HEK293 (cell line): ENCODE measurements at regions not wholly inside any gene's neighbourhood (a gene's known extent, or its start where the extent isn't known, plus 50 kb on each side); places are given as distances from the start of the nearest gene placed in this dataset.

ENCODE experiments used
- KLF8 ChIP-seq: fragments of 450-650 bp; formaldehyde crosslinking; IDR thresholded peaks from 2 replicates; pipeline ENCODE4 v1.5.1; 2016; ENCODE audit warnings: missing biosample characterization, missing genetic modification characterization
- ZBTB20 ChIP-seq: fragments of 450-650 bp; formaldehyde crosslinking; IDR thresholded peaks from 2 replicates; pipeline ENCODE4 v1.5.1; 2016; ENCODE audit warnings: missing biosample characterization, missing genetic modification characterization
- ZBTB21 ChIP-seq: fragments of 450-650 bp; formaldehyde crosslinking; IDR thresholded peaks from 2 replicates; pipeline ENCODE4 v1.5.1; 2017; ENCODE audit warnings: missing biosample characterization, missing genetic modification characterization
- ZBTB48 ChIP-seq: fragments of 450-650 bp; formaldehyde crosslinking; IDR thresholded peaks from 2 replicates; pipeline ENCODE4 v1.5.1; 2016; ENCODE audit warnings: missing biosample characterization, missing genetic modification characterization
- ZNF10 ChIP-seq: fragments of 450-650 bp; formaldehyde crosslinking; IDR thresholded peaks from 2 replicates; pipeline ENCODE4 v1.5.1; 2017; ENCODE audit warnings: missing biosample characterization, missing genetic modification characterization
- ZNF274 ChIP-seq, 2 experiments: fragments of 200-500 bp in 1 of 2; fragments of 450-650 bp in 1 of 2; sonication (Bioruptor generic) in 1 of 2; formaldehyde crosslinking in 1 of 2; IDR thresholded peaks; 2 replicates each; pipeline versions ENCODE4 v1.5.1 to v1.6.1; 2014 to 2016; ENCODE audit warnings: borderline replicate concordance in 1 of 2, inconsistent platforms in 1 of 2, low read length in 1 of 2, missing biosample characterization in 1 of 2, missing genetic modification characterization in 1 of 2
- ZNF350 ChIP-seq: fragments of 450-650 bp; formaldehyde crosslinking; IDR thresholded peaks from 2 replicates; pipeline ENCODE4 v1.5.0; 2017; ENCODE audit warnings: missing biosample characterization, mild to moderate bottlenecking, missing genetic modification characterization
- ZNF394 ChIP-seq: fragments of 450-650 bp; formaldehyde crosslinking; IDR thresholded peaks from 2 replicates; pipeline ENCODE4 v1.5.1; 2016; ENCODE audit warnings: missing biosample characterization, missing genetic modification characterization, mild to moderate bottlenecking, moderate library complexity, borderline replicate concordance
- ZNF473 ChIP-seq: fragments of 450-650 bp; formaldehyde crosslinking; IDR thresholded peaks from 2 replicates; pipeline ENCODE4 v1.5.1; 2017; ENCODE audit warnings: missing biosample characterization, missing genetic modification characterization
- ZNF670 ChIP-seq: fragments of 450-650 bp; formaldehyde crosslinking; IDR thresholded peaks from 2 replicates; pipeline ENCODE4 v1.5.1; 2016; ENCODE audit warnings: missing biosample characterization, missing genetic modification characterization, low read depth
- ZNF830 ChIP-seq: fragments of 450-650 bp; IDR thresholded peaks from 2 replicates; pipeline ENCODE4 v1.5.0; 2018; ENCODE audit warnings: missing biosample characterization, missing genetic modification characterization, low read depth, mild to moderate bottlenecking, moderate library complexity
- TF ChIP-seq, protein P1 (sequence below): fragments of 450-650 bp; formaldehyde crosslinking; IDR thresholded peaks from 2 replicates; pipeline ENCODE4 v1.5.1; 2016; ENCODE audit warnings: missing biosample characterization, missing genetic modification characterization
- TF ChIP-seq, protein P2 (sequence below): fragments of 450-650 bp; formaldehyde crosslinking; IDR thresholded peaks from 2 replicates; pipeline ENCODE4 v1.5.1; 2016; ENCODE audit warnings: missing biosample characterization, missing genetic modification characterization
- TF ChIP-seq, protein P3 (sequence below): fragments of 450-650 bp; IDR thresholded peaks from 2 replicates; pipeline ENCODE4 v1.5.1; 2018; ENCODE audit warnings: missing biosample characterization, mild to moderate bottlenecking, missing genetic modification characterization

DNA sequence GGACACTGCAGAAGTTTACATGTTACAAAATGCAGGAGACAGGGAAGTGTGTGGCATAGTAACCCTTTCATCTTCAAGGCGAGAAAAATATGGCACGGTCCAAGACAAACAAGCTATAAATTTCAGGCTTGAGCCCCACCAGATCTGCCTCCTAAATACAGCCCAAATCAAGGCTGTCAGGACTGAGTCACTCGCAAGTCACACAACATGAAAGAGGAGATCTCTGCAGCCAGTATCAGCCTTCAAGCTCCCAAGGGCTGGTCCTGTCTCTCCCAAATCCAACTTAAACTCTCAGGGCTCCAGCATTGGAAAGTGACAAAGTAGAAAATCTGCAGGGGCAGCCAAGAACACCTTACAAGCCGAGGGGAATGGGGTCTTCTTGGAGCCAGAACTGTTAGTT lies 106.3 kb upstream of the GATA6 start:
- TF ChIP-seq, protein P1, sequence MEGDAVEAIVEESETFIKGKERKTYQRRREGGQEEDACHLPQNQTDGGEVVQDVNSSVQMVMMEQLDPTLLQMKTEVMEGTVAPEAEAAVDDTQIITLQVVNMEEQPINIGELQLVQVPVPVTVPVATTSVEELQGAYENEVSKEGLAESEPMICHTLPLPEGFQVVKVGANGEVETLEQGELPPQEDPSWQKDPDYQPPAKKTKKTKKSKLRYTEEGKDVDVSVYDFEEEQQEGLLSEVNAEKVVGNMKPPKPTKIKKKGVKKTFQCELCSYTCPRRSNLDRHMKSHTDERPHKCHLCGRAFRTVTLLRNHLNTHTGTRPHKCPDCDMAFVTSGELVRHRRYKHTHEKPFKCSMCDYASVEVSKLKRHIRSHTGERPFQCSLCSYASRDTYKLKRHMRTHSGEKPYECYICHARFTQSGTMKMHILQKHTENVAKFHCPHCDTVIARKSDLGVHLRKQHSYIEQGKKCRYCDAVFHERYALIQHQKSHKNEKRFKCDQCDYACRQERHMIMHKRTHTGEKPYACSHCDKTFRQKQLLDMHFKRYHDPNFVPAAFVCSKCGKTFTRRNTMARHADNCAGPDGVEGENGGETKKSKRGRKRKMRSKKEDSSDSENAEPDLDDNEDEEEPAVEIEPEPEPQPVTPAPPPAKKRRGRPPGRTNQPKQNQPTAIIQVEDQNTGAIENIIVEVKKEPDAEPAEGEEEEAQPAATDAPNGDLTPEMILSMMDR (tag by site-specific recombination) = no peak
- TF ChIP-seq ZNF670 (tag by site-specific recombination) (no peak), ZNF473 (tag by site-specific recombination) (no peak), ZNF350 (no peak), ZNF830 (tag by site-specific recombination) (no peak), ZNF394 (tag by site-specific recombination) (no peak), ZBTB48 (no peak), ZBTB20 (no peak), ZNF274 (IDR thresholded peaks at IDR 0.05; ENCODE audit: low read length) (no peak), ZNF274 (tag by site-specific recombination; IDR thresholded peaks at IDR 0.05; ENCODE audit: borderline replicate concordance) (no peak), KLF8 (tag by site-specific recombination) (no peak), ZBTB21 (tag by site-specific recombination) (no peak), ZNF10 (tag by site-specific recombination) (no peak)
- TF ChIP-seq, protein P2, sequence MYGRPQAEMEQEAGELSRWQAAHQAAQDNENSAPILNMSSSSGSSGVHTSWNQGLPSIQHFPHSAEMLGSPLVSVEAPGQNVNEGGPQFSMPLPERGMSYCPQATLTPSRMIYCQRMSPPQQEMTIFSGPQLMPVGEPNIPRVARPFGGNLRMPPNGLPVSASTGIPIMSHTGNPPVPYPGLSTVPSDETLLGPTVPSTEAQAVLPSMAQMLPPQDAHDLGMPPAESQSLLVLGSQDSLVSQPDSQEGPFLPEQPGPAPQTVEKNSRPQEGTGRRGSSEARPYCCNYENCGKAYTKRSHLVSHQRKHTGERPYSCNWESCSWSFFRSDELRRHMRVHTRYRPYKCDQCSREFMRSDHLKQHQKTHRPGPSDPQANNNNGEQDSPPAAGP (tag by site-specific recombination) = no peak
- TF ChIP-seq, protein P3, sequence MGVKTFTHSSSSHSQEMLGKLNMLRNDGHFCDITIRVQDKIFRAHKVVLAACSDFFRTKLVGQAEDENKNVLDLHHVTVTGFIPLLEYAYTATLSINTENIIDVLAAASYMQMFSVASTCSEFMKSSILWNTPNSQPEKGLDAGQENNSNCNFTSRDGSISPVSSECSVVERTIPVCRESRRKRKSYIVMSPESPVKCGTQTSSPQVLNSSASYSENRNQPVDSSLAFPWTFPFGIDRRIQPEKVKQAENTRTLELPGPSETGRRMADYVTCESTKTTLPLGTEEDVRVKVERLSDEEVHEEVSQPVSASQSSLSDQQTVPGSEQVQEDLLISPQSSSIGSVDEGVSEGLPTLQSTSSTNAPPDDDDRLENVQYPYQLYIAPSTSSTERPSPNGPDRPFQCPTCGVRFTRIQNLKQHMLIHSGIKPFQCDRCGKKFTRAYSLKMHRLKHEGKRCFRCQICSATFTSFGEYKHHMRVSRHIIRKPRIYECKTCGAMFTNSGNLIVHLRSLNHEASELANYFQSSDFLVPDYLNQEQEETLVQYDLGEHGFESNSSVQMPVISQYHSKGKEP (tag by site-specific recombination) = no peak
